ENCODE measurements at regions not wholly inside any gene's neighbourhood (a gene's known extent, or its start where the extent isn't known, plus 50 kb on each side); places are given as distances from the start of the nearest gene placed in this dataset.

DNA sequence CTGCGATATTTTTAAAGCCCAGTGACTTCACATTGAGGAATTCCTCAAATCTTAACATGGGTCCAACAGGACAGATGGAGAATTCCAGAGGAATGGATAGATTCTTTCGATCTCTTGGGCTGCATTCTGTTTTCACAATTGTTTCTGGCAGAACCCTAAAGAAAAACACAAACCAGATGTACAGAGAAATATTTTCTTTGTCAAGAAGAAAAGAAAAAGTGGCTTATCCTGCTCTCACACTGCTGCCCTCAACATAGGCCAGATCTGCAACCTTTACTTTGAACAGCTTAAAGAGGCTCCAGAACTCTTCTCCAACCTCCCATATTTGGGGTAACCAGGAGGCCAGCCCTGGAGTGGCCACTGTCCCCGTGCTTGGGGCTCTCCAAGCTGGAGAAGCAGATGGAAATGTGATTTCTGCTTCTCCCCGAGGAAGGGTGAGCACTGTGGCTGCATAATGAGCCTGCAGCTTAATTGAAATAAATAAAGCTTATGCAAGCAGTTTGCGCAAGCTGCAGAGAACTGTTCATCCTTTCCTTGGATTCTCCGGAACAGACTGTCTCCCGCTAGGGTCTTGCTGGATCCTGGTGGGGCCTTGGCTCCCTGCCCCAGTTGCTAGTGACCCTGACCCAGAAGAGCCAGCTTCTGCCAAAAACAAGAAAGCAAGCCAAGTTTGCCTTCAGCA is 453.2 kb upstream of the PROK2 start:
- no peak for DNase-seq
- Mint-ChIP-seq H3K27me3 (no peaks in the 10 kb centered on the region), H3K27ac (no peak overlapping the region), H3K4me3 (no peak overlapping the region), H3K36me3 (ENCODE audit: low read depth) (no peaks in the 10 kb centered on the region), H3K4me1 (no peaks in the 10 kb centered on the region), H3K9me3 (peaks cover 2% of the 10 kb centered on the region)
- POLR2A ChIA-PET, result no interaction called here
- CTCF ChIA-PET, result interaction anchor here (0.5 to 1.1 kb wide), 3 partner anchors 11 to 320 kb away, joined by 4 to 6 read pairs (median 5); no protein-coding TSS in a partner anchor

DNA sequence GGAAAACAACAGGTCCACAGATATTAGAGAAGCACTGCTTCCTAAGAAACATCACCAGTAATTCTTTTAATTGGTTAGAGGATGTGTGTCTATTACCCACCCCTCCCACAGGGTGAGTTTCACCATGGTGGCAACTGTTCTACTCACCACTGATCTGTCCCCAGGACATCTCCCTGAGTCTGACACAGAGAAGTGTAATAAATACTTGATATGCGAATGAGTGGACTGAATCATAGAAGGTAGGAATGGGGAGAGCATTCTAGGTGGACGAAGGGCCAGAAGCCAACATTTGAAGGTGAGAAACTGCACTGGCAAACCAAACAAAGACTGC is 452.7 kb upstream of the PROK2 start:
- Mint-ChIP-seq H3K9me3 (peaks cover 2% of the 10 kb centered on the region), H3K4me1 (no peaks in the 10 kb centered on the region), H3K36me3 (ENCODE audit: low read depth) (no peaks in the 10 kb centered on the region), H3K27ac (no peak overlapping the region), H3K27me3 (no peaks in the 10 kb centered on the region), H3K4me3 (no peak overlapping the region)
- no peak for DNase-seq
- ChIA-PET POLR2A (no interaction called here), CTCF (interaction anchor here (0.6 kb wide), 1 partner anchor 320 kb away, joined by 5 read pairs; no protein-coding TSS in a partner anchor)

DNA sequence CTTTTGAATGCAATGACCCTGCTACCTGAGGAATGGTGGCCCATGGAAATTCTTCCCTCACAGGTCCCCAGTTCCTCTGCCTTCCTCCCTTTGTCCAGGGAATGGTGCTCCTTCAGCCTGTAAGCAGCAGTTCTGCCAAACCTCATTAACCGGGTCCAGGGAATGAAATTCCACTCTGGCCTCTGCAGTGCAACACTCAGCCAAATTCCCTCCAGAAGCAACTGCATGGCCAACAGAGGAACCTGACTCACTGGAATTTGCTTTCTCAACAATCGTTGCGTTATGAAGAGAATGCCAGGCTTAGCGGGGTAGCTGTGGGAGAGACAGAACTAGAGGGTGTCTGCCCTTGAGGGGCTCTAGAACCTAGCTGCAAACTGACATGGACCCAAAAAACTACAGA is 449.4 kb upstream of the PROK2 start:
- H3K9me3 Mint-ChIP-seq, result no peaks in the 10 kb centered on the region
- DNase-seq, result no peak
- H3K27me3 Mint-ChIP-seq, result no peaks in the 10 kb centered on the region
- CTCF ChIA-PET, result no interaction called here
- POLR2A ChIA-PET, result no interaction called here
- no peak overlapping the region for H3K4me3 Mint-ChIP-seq
- no peaks in the 10 kb centered on the region for H3K36me3 Mint-ChIP-seq (ENCODE audit: low read depth)
- no peak overlapping the region for H3K27ac Mint-ChIP-seq
- no peaks in the 10 kb centered on the region for H3K4me1 Mint-ChIP-seq

DNA sequence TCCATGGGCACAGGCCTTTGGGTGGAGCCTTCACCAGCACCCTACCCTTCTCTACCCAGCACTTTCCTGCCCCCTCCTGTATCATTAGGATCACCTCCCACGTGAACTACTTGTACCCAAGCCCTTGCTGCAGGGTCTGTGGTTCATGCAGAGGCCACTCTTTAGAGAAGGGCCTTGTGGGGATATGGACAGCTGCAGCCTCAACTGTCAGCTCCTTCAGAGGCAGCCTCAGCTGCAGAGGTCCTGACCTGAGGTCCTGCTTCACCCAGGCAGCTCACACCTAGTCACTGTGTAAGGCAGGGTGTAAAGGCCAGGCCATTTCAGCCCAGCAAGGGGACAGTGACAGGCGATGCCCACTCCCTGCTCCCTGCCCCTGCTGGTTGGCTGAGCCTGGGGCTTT is 448.6 kb upstream of the PROK2 start:
- no peaks in the 10 kb centered on the region for H3K36me3 Mint-ChIP-seq (ENCODE audit: low read depth)
- H3K4me1 Mint-ChIP-seq, result no peaks in the 10 kb centered on the region
- no peaks in the 10 kb centered on the region for H3K27me3 Mint-ChIP-seq
- no peak for DNase-seq
- POLR2A ChIA-PET, result no interaction called here
- H3K9me3 Mint-ChIP-seq, result no peaks in the 10 kb centered on the region
- H3K27ac Mint-ChIP-seq, result no peak overlapping the region
- no peak overlapping the region for H3K4me3 Mint-ChIP-seq
- CTCF ChIA-PET, result no interaction called here

DNA sequence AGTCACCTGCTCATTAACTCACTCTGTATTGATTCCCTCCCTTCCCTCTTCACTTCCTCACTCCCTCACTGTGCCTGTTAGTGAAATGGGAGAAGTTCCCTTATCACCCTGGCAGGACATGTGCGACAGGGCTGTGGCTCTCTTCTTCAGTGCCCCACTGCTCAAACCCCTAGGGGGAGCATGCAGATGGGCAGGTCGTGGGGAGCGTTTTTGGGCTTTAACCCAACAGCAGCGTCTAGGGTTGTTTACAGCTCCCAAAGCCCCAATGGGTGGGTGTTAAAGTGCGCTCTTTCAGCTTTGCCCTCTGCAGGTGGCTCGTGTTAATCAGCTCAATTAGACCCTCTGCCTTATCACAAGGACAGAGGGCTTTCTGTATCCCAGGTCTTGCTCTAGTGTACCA is 447.8 kb upstream of the PROK2 start:
- H3K36me3 Mint-ChIP-seq (ENCODE audit: low read depth), result no peaks in the 10 kb centered on the region
- DNase-seq, result no peak
- H3K4me3 Mint-ChIP-seq, result no peak overlapping the region
- H3K9me3 Mint-ChIP-seq, result peaks cover 1% of the 10 kb centered on the region
- no peak overlapping the region for H3K27ac Mint-ChIP-seq
- H3K4me1 Mint-ChIP-seq, result no peaks in the 10 kb centered on the region
- ChIA-PET CTCF (interaction anchor here (0.5 kb wide), 1 partner anchor 400 kb away, joined by 3 read pairs; no protein-coding TSS in a partner anchor), POLR2A (no interaction called here)
- H3K27me3 Mint-ChIP-seq, result no peaks in the 10 kb centered on the region

DNA sequence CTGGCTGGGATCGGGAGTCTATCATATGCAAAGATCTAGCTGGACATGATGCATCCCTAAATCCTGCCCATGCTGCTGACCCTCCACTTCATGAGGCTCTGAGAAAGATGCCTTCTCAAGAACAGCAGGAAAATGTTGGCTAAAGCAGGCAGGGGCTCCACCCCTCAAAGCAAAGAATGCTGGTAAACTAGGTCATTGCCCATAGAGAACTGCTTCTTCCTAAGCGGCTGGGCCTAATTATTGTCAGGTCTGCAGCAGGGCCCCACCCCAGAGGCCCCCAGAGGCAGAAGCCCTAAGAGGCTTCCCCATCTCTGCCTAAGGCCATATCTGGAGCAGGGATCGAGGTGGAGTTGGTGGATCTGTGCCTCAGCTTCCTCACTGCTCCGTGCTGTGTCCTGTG is 447.4 kb upstream of the PROK2 start:
- peaks cover under 1% of the 10 kb centered on the region for H3K36me3 Mint-ChIP-seq (ENCODE audit: low read depth)
- ChIA-PET POLR2A (no interaction called here), CTCF (interaction anchor here (0.5 to 0.6 kb wide), 2 partner anchors 400 to 577 kb away, joined by 3 read pairs; no protein-coding TSS in a partner anchor)
- no peak for DNase-seq
- no peaks in the 10 kb centered on the region for H3K4me1 Mint-ChIP-seq
- no peak overlapping the region for H3K4me3 Mint-ChIP-seq
- H3K9me3 Mint-ChIP-seq, result peaks cover 3% of the 10 kb centered on the region
- no peaks in the 10 kb centered on the region for H3K27me3 Mint-ChIP-seq
- no peak overlapping the region for H3K27ac Mint-ChIP-seq

DNA sequence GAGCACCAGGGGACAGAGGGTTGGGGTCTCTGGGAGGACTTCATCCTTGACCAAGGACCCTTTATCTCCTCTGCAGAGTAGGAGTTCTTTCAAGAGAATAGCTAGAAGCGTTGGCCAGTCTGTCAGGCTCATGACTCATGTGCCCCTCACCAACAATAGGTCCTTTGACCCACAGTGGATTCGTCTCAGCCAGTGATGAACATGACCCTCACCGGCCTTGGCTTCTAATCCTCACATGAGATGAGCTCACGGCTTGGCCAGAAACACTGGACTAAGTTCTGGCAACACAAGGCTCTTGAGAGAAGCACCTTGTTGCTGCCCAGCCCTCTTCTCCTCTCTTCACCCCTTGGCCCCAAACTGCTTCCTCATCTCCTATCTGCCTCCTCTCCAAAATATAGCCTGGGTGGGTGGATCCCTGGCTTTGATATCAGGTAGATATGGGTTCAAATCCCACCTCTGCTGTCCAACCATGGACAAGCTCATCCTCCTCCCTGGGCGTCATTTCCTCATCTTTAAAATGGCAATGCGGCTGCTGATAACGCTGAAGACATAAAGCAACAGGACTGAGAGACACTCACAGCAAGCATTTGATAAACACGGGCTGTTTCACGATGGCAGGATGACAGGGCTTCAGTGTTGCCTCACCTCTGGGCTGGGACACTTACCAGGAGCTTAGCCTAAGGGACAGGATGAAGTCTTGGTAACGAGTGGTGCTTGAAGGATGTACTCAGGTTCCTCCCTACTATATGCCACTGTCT is 446.7 kb upstream of the PROK2 start:
- Mint-ChIP-seq H3K4me1 (no peaks in the 10 kb centered on the region), H3K27ac (no peak overlapping the region), H3K4me3 (no peak overlapping the region), H3K9me3 (peaks cover 5% of the 10 kb centered on the region), H3K27me3 (no peaks in the 10 kb centered on the region), H3K36me3 (ENCODE audit: low read depth) (peaks cover 1% of the 10 kb centered on the region)
- CTCF ChIA-PET, result interaction anchor here (0.6 kb wide), 1 partner anchor 576 kb away, joined by 3 read pairs; no protein-coding TSS in a partner anchor
- DNase-seq, result no peak
- POLR2A ChIA-PET, result no interaction called here

DNA sequence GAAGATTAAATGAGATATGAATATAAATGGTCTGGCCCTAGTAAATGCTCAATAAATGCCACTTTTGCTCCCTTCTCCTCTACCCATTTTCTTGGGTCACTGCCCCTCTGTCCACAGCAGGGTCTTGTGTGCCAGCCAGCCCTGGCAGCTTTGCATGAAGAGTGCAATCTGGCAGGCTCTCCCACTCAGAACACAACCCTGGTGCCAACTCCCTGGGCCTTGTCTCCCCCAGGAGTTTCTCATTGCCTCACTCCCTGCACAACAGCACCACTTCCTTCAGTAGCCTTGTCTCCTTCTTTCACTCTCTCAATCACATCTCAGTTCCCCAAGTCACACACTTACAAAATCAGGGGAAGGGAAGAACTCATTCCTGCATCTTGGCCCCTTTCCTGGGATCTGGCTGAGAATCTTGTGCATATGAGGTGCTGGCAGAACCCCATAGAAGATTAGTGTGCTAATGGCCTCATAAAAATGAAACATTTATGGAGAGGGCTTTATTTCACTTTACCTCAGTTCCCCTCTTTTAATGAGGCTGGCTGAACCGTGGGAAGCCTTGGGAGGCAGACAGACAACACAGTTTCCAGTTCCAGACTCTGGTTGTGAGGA is 445.9 kb upstream of the PROK2 start:
- H3K27me3 Mint-ChIP-seq, result no peaks in the 10 kb centered on the region
- H3K9me3 Mint-ChIP-seq, result peaks cover 11% of the 10 kb centered on the region
- POLR2A ChIA-PET, result no interaction called here
- no peaks in the 10 kb centered on the region for H3K4me1 Mint-ChIP-seq
- H3K27ac Mint-ChIP-seq, result no peak overlapping the region
- CTCF ChIA-PET, result no interaction called here
- DNase-seq, result no peak
- H3K36me3 Mint-ChIP-seq (ENCODE audit: low read depth), result peaks cover 1% of the 10 kb centered on the region
- H3K4me3 Mint-ChIP-seq, result no peak overlapping the region

DNA sequence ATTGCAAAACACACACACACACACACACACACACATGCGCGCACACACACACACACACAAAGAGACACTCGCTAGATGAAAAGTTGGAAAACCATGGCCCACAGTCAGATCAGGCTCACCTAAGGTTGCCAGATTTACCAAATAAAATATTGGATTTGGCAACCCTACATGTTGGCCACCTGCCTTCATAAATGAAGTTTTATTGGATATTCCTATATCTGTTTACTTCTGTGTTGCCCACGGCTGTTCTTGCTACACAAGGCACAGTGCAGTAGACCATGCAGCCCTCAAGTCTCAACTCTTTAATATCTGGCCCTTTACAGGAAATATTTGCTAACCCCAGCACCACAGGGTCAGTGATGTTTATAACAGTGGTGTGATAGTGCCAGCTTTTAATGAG is 445.0 kb upstream of the PROK2 start:
- no peak overlapping the region for H3K4me3 Mint-ChIP-seq
- peaks cover 18% of the 10 kb centered on the region for H3K9me3 Mint-ChIP-seq
- H3K27ac Mint-ChIP-seq, result no peak overlapping the region
- no peaks in the 10 kb centered on the region for H3K4me1 Mint-ChIP-seq
- ChIA-PET CTCF (no interaction called here), POLR2A (no interaction called here)
- DNase-seq, result no peak
- peaks cover 4% of the 10 kb centered on the region for H3K36me3 Mint-ChIP-seq (ENCODE audit: low read depth)
- H3K27me3 Mint-ChIP-seq, result peaks cover under 1% of the 10 kb centered on the region

DNA sequence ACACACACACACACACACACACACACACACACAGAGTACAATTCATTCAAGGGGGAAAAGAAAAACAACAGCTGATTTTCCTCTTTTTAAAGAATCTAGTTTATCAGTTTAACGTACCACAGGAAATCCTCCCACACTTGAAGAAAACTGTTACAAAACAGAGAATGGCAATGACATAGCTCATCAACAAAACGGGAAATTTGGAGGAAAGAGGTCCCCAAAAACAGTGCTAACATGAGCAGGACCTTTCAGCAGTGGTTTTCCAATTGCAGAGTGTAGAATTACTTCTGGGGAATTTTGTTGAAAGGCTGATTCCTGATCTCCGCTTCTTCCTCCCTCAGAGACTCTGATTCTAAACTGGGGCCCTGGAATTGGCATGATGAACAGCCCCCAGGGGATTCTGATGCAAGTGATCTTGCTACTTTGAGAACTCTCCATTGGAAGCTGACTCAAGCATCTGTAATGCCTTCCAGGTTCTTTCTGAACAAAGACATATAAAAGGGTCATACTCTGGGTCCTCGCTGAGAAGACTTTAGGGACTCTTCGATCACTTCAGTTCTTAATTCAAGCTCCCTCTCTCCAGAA is 442.6 kb upstream of the PROK2 start:
- ChIA-PET POLR2A (no interaction called here), CTCF (interaction anchor here (0.6 to 2.0 kb wide), 2 partner anchors 11 to 756 kb away, joined by 4 read pairs; no protein-coding TSS in a partner anchor)

DNA sequence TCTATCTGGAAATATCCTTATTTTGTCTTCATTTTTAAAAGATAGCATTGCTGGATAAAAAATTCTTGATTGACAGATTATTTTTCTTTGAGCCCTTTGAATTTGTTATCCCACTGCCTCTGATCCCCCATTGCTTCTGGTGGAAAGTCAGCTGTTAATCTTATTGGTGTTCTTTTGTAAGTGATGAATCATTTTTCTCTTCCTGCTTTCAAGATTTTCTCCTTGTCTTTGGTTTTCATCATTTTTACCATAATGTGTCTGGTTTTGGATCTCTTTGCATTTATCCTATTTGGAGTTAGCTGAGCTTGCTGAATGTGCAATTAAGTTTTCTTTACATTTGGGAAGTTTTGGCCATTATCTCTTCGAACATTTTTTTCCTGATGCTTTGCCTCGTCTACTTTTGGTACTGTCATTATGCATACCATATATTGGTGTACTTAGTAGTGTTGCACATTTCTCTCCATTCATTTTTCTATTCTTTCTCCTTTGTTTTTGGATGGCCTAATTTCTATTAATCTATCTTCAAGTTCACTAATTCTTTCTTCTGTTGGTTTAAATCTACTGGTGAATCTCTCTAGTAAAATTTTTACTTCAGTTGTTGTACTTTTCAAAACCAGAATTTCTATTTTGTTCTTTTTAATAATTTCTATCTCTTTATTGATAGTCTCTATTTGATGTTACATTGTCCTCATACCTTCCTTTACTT is 440.0 kb upstream of the PROK2 start:
- Mint-ChIP-seq H3K27me3 (peaks cover 4% of the 10 kb centered on the region), H3K4me3 (no peak overlapping the region), H3K27ac (no peak overlapping the region), H3K9me3 (peaks cover 34% of the 10 kb centered on the region), H3K4me1 (no peaks in the 10 kb centered on the region), H3K36me3 (ENCODE audit: low read depth) (peaks cover 7% of the 10 kb centered on the region)
- DNase-seq, result no peak
- CTCF ChIA-PET, result interaction anchor here (1.5 kb wide), 1 partner anchor 26 kb away, joined by 4 read pairs; no protein-coding TSS in a partner anchor
- POLR2A ChIA-PET, result no interaction called here

More for the DNA sequence above, 442.6 kb upstream of the PROK2 start:
- peaks cover 7% of the 10 kb centered on the region for H3K36me3 Mint-ChIP-seq (ENCODE audit: low read depth)
- H3K9me3 Mint-ChIP-seq, result peaks cover 34% of the 10 kb centered on the region
- no peak for DNase-seq
- no peak overlapping the region for H3K27ac Mint-ChIP-seq
- H3K4me1 Mint-ChIP-seq, result no peaks in the 10 kb centered on the region
- peaks cover 2% of the 10 kb centered on the region for H3K27me3 Mint-ChIP-seq
- H3K4me3 Mint-ChIP-seq, result no peak overlapping the region

DNA sequence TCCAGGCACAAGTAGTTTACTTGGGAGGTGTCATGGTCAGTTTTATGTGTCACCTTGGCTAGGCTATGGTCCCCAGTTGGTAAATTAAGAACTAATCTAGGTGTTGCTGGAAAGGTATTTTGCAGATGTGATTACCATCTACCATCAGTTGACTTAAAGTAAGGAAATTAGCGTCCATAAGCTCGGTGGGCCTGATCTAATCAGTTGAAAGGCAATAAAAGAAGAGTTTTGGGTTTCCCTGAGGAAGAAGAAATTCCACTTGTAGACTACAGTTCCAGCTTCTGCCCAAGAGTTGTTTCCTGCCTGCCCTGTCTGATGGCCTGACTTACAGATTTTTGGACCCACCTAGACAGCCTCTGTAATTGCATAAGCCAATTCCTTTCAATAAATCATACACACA is 438.7 kb upstream of the PROK2 start:
- Mint-ChIP-seq H3K27ac (no peak overlapping the region), H3K9me3 (peaks cover 34% of the 10 kb centered on the region), H3K4me3 (no peak overlapping the region), H3K36me3 (ENCODE audit: low read depth) (peaks cover 7% of the 10 kb centered on the region), H3K4me1 (no peaks in the 10 kb centered on the region), H3K27me3 (peaks cover 4% of the 10 kb centered on the region)
- no peak for DNase-seq
- POLR2A ChIA-PET, result no interaction called here
- CTCF ChIA-PET, result interaction anchor here (1.5 to 1.9 kb wide), 2 partner anchors 21 to 25 kb away, joined by 4 read pairs; no protein-coding TSS in a partner anchor
